KOPT-K1 (cell line): ENCODE measurements at regions not wholly inside any gene's neighbourhood (a gene's known extent, or its start where the extent isn't known, plus 50 kb on each side); places are given as distances from the start of the nearest gene placed in this dataset.

ENCODE experiments used
- H3K27ac ChIP-seq: fragments of 200-600 bp; sonication (generic); 2 replicates; pipeline ENCODE4 v1.5.1; 2016; ENCODE audit warnings: antibody characterized with exemption, mild to moderate bottlenecking, low read depth, low read length; ENCODE audit not compliant: poor library complexity, severe bottlenecking
- H3K36me3 ChIP-seq: fragments of 200-600 bp; sonication (generic); 2 replicates; pipeline ENCODE4 v1.5.1; 2017; ENCODE audit warnings: antibody characterized with exemption, mild to moderate bottlenecking, low read length, moderate library complexity; ENCODE audit not compliant: insufficient read depth
- H3K9me3 ChIP-seq: fragments of 200-600 bp; sonication (generic); 2 replicates; pipeline ENCODE4 v1.5.1; 2017; ENCODE audit warnings: antibody characterized with exemption, low read length, mild to moderate bottlenecking; ENCODE audit not compliant: insufficient read depth, poor library complexity, severe bottlenecking

DNA sequence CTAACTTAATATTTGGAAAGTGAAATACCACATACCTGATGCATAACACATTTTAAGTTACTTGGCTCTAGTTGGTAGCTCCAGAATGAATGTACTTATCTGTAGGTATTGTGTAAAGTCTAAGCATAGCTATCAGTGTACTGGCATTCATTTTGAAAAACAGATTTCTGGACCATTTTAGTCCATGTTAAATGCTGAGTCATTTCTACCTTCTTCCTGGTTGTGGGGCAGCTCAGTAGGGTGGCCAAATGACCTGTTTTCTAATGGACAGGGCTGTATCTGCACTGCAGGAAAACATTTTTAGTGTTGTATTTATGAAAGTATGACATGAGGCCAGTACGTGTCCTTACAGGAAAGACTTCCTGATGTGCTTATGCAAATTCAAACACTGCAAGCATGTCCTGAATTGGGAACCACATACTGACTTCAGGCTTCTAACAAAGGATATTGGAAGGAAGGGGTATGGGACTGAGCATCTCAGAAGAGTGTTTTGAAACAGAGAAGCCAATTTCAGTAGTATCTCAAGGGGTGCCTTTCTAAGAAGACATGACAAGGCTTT is 300.3 kb upstream of the B3GALT2 start:
- no peaks in the 10 kb centered on the region for H3K9me3 ChIP-seq
- no peak overlapping the region for H3K27ac ChIP-seq
- no peaks in the 10 kb centered on the region for H3K36me3 ChIP-seq

DNA sequence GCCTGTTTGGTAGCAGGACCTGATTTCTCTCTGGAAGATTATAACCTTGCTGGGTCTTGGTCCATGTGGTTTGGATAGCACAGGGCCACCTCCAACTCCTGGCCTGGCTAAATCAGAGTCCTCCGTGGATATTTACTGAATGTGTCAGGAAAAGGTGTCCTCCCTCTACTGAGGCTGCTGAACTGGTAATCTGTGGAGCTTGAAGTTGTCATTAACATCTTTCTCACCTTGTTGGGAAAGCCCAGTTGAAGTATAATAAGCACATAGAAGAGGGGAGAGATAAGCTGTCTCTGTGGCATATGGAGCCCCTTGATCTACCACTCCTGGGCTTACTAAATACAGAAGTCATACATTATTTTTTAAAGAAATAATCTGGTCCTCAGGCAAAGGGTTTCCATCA is 294.3 kb upstream of the B3GALT2 start:
- Histone ChIP-seq H3K27ac (no peak overlapping the region), H3K9me3 (no peaks in the 10 kb centered on the region), H3K36me3 (no peaks in the 10 kb centered on the region)

DNA sequence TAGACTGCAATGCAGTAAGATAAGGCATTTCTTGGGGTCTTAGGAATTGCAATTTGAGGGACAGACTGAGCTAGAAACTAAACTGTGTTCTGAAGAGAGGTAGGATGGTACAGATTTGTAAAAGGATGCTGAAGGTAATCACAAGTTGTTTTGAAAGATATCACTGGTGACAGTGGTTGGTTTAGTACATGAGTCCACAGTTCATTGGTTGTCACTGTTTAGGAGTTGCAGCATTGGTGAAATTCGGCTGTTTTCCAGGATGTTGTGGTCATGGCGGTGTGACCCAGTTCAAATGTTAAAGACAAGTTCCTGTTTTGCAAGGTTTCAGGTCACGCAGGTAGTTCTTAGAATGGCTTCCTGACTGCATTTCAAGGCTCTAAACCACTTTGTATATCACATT is 292.8 kb upstream of the B3GALT2 start:
- Histone ChIP-seq H3K9me3 (no peaks in the 10 kb centered on the region), H3K27ac (no peak overlapping the region), H3K36me3 (no peaks in the 10 kb centered on the region)

DNA sequence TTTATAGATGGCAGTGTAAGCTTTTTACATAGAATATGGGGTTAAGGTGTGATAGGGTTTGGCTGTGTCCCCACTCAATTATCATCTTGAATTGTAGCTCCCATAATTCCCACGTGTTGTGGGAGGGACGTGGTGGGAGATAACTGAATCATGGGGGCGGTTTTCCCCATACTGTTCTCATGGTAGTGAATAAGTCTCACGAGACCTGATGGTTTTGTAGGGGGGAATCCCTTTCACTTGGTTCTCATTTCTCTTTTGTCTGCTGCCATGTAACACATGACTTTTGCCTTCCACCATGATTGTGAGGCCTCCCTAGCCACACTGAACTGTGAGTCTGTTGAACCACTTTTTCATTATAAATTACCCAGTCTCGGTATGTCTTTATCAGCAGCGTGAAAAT is 290.3 kb upstream of the B3GALT2 start:
- Histone ChIP-seq H3K9me3 (no peaks in the 10 kb centered on the region), H3K27ac (no peak overlapping the region), H3K36me3 (no peaks in the 10 kb centered on the region)

DNA sequence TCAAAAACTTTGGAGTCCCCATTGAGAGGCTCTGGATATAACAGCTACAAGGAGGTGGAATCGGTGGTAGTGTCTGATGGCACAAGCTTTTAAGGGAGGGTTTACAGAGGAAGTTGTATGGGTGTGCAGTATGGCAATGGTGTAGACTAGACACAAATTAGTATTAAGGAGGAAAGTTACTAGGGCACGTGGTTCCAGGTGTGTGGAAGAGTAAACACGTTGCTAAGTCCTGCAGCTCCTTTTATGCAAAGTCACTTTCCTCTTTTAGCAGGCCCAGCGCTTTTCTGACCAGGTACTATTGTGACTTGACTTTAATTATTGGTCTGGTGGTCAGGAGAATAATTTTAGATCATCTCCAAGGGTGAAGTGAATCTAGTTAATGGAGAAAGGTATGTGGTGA is 287.5 kb upstream of the B3GALT2 start:
- Histone ChIP-seq H3K36me3 (no peaks in the 10 kb centered on the region), H3K27ac (no peak overlapping the region), H3K9me3 (no peaks in the 10 kb centered on the region)

DNA sequence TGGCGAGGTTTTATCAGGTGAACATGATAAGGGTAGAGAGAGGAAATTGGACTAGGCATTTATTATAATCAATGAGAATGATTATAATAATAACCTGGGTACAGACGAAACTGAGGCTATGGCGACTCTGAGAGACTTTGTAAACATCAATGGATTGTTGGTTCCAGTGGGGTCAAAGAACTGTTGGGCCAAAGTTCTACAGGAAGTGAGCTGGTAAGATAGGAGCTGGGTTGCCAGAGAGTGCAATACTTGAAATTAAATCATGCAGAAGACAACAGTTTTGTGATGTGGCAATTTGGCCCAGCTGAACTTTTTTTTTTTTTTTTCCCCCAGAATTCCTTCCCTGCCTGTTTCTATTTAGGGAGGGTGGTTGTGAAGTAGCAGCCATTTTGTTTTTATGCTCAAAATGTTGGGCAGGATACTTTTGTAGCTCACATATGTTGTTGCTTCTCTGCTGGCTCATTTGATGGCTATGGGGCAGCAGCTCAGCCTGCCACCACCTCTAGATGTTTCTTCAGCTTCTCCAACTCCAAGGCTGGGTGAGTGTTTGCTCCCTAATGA is 286.5 kb upstream of the B3GALT2 start:
- Histone ChIP-seq H3K9me3 (no peaks in the 10 kb centered on the region), H3K27ac (no peak overlapping the region), H3K36me3 (no peaks in the 10 kb centered on the region)

DNA sequence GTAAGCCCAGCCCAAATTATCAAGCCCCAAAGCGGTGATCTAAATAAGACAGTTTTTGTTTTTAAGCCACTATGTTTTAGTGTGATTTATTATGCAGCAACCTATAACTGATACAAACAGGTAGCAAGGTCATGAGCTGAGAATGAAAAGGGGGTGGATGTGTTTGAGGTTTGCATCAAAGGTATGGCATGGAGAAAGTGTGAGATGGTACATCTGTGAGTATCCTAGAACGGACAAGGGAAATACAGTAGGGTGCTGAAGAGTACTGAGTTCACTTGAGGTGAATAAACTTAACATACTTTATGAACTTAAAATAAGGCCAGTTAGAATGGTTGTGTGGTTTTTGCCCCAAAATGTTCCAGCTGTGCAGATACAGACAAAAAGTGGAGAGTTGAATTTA is 286.0 kb upstream of the B3GALT2 start:
- Histone ChIP-seq H3K36me3 (no peaks in the 10 kb centered on the region), H3K27ac (no peak overlapping the region), H3K9me3 (no peaks in the 10 kb centered on the region)

DNA sequence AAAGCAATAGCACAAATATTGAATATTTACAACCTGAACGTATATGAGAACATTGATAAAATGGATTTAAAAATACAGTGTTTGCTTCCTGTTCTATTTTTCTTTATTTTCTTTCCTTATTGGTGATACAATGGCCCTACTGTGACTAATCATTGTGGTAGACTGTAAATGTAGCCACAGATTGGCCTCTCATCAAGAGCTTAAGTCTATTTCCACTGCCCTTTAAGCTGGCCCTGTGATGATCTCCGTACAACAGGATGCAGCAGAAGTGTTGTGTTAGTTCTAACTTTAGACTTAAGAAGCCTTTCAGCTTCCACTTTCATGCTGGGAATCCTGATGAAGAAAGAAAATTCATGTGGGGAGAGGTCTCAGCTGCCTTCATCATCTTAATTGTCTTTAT is 285.6 kb upstream of the B3GALT2 start:
- H3K27ac ChIP-seq = no peak overlapping the region
- no peaks in the 10 kb centered on the region for H3K36me3 ChIP-seq

DNA sequence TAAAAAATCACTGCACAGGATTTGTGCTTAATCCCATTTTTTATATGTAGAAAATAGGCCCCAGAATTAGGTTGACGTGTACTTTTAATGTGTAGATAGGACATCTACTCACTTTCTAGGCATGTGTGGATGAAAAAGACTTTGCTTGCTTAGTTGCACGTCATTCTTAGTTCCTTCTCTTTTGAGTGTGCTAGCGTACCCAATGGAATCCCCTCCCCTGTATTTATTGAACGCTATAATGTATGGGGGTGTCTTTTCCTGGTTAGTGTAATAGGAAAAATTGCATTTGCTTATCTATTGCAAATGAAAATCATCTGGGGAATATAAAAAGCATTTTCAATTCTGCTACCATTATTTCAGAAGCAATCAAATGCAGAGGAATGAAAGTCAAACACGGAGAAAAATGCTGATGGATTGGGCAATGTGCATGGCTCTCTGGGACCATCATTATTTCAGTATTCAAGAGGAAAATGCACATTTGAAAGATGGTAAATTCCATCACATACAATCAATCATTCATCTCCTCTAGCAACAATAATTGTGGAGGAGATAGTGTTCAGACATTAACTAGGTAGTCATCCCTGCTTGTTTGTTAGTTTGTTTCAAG is 277.0 kb upstream of the B3GALT2 start:
- H3K36me3 ChIP-seq = no peaks in the 10 kb centered on the region
- H3K27ac ChIP-seq = no peak overlapping the region
- H3K9me3 ChIP-seq = no peaks in the 10 kb centered on the region

More for the DNA sequence above, 285.6 kb upstream of the B3GALT2 start:
- no peaks in the 10 kb centered on the region for H3K9me3 ChIP-seq

DNA sequence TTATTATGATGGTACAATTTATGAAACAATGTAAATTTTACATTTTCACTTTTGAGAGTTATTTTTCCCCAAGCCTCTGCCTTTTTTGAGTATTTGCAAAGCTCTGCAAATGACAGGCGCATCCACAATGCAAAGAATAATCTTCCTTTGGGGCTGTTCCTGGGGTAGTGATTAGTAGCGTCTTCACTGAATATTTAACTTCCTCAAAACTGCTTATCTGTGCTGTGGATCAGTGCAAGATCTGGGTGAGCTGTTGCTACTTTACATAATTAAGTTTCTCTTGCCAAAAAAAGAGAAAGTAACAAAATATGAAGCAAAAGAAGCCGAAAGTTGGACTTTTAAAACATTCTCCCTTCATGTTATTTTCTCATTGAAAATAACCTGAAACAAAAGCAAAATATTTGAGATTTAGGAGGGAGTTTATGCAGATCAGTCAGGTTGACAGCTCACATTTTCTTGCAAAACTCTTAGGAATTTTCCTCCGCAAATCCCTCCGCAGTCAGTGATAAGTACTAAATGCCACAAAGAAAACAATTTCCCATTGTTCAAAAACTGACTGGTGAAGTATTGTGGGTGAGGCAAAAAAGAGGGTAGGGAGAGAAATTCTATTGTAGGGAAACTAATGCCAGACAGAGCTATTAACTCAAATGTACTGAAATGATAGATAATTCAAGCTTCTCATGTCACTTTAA is 276.4 kb upstream of the B3GALT2 start:
- Histone ChIP-seq H3K27ac (no peak overlapping the region), H3K36me3 (no peaks in the 10 kb centered on the region), H3K9me3 (no peaks in the 10 kb centered on the region)

DNA sequence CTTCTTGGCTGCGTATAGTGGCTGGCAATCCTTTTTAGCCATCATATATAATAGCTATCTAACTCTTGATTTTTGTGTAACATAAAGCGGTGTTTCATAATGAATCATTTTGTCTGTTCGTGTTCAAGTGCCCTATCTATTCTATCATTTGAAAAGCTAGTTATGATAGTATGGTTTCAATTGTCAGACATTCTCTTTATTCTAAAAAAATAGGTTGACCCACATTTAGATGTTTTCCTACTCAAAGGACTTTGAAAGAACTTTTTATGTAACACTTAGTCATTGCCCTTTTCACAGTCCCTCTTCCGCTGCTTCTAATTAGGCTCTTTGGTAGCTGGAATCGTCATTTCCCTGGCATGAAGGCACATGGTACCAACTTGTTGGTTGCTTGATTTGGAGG is 272.2 kb upstream of the B3GALT2 start:
- no peaks in the 10 kb centered on the region for H3K9me3 ChIP-seq
- H3K27ac ChIP-seq = no peak overlapping the region
- H3K36me3 ChIP-seq = no peaks in the 10 kb centered on the region

DNA sequence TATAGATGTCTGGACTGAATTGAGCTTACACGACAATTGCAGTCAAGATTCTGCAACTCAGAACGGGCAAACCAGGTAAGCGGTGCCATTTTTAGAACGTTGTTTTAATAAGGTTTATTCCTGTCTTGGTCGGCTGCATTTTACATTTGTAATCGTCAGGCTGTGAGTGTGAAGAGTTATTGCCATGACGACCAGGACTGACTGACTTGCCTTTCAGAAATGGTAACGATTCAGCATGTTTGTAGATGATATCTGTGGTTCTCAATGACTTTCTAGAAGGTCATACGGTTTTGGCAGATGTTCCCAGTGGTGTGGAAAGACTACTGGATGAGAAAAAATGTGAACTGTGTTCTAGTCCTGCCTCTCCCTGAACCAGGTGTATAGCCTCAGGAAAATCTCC is 271.3 kb upstream of the B3GALT2 start:
- Histone ChIP-seq H3K27ac (no peak overlapping the region), H3K36me3 (no peaks in the 10 kb centered on the region), H3K9me3 (no peaks in the 10 kb centered on the region)

DNA sequence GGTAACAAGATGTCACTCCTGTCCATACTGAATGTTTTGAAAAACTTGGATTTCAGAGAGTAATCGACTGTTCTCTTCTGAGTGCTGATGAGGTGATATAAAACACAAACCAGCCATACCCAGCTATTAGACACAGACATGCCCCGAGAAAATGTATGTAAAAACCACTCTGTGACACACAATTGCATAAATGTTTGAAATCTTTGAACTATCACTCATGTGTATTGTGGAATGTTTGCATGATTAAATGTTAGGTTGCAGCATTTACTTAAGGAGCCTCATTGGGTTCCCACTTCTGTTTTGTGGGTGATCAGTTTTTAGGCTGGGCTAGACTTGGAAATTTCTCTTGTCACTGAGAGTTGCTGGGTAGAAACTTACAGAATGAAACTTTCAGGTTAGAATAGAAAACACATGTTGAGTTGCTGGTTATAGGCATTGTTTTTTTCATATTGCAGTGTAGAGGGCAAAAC is 270.4 kb upstream of the B3GALT2 start:
- H3K27ac ChIP-seq = no peak overlapping the region
- H3K36me3 ChIP-seq = no peaks in the 10 kb centered on the region
- H3K9me3 ChIP-seq = no peaks in the 10 kb centered on the region

DNA sequence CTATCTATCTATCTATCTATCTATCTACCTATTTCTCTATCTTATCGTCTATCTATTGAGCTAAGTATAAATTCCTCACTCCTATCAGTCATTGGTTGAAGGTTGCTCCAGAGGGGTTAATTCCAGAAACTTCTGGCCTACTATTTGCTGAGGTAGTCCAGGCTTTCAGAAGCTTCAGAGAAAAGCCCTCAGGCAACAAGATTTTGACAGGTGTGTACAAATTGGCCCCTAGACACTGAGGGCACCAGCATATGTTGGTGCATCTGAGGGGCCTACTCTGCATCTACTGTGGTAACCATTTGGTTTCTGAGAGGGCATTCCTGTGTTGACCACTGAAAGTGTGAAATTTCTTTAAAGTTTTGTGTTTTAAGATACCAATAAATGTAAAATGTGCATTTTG is 265.2 kb upstream of the B3GALT2 start:
- Histone ChIP-seq H3K9me3 (no peaks in the 10 kb centered on the region), H3K27ac (no peak overlapping the region), H3K36me3 (no peaks in the 10 kb centered on the region)

DNA sequence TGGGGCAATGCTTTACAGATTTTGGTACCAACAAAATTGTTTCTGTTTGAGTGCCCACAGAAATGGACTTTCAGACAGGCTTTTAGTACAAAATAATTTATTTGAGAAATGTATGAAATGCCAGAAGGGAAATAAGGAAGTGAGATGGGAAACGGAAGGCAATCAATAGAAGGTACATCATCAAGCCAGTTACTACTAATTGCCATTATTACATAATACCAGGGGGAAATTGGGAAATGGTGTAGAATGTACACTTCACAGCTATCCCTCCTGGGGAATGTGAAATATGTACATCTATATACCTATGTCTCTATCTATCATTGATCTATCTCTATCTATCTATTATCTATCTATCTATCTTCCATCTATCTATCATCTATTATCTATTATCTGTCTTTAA is 264.6 kb upstream of the B3GALT2 start:
- Histone ChIP-seq H3K27ac (no peak overlapping the region), H3K36me3 (no peaks in the 10 kb centered on the region), H3K9me3 (no peaks in the 10 kb centered on the region)
